Ecto neural progenitor cell (in vitro differentiated cells): ENCODE measurements at regions not wholly inside any gene's neighbourhood (a gene's known extent, or its start where the extent isn't known, plus 50 kb on each side); places are given as distances from the start of the nearest gene placed in this dataset.

Experiments used
- DNase-seq: peaks from one replicate; pipeline ENCODE4 v3.0.0-alpha.2; 2018; ENCODE audit warnings: low spot score

DNA sequence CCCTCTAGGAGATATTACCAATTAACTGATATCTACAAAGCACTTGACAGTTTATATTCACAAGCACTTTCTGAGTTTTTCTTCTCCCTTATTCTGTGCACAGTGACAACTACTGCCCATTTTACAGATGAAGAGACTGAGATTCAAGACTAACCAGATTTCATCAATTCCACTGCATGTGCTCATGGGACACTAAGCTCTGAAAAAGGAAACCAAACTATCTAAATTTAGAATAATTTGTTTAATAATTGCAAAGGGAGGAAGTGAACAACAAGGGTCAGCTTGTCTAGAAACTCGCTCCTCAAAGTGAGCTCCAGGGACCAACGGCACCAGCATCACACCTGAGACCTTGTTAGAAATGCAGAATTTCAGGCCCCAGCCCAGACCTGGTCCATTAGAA lies 50.8 kb upstream of the MYLIP start:
- no peak for DNase-seq

- DNase-seq, result no peak
Measured at GRCh38 chr6:16069671-16070070, 59.2 kb upstream of the MYLIP start.

DNA sequence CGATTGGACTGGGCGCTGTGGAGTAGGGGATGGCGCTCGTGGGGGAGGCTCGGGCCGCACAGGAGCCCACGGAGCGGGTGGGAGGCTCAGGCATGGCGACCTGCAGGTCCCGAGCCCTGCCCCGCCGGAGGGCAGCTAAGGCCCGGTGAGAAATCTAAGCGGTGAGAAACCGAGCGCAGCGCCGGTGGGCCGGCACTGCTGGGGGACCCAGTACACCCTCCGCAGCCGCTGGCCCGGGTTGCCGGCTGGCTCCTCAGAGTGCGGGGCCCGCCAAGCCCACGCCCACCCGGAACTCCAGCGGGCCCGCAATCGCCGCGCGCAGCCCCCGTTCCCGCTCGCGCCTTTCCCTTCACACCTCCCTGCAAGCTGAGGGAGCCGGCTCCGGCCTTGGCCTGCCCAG lies 59.7 kb upstream of the MYLIP start:
- DNase-seq, result no peak

- no peak for DNase-seq
Measured at GRCh38 chr6:16067568-16067967, 61.3 kb upstream of the MYLIP start.

GRCh38 chr6:16064671-16065072 lies 64.2 kb upstream of the MYLIP start:
- DNase-seq, result no peak

DNA sequence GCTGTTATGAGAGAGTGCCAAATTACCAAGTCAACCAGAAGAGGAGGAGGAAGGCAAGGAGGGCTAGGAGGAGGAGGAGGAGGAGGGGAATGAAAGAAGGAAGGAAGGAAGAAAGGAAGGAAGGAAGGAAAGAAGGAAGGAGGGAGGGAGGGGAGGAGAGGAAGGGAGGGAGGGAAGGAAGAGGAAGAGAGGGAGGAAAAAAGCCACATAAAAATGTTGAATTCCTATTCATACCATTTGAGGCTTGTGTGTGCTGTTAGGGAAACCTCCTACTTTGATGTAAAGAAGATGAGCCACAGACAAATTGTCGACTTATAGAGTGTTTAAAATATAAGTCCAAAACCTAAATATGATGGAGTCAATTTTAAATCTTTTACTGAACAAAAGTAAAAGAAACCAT lies 65.3 kb upstream of the MYLIP start:
- no peak for DNase-seq

- no peak for DNase-seq
Measured at GRCh38 chr6:16061818-16062217, 67.1 kb upstream of the MYLIP start.

DNA sequence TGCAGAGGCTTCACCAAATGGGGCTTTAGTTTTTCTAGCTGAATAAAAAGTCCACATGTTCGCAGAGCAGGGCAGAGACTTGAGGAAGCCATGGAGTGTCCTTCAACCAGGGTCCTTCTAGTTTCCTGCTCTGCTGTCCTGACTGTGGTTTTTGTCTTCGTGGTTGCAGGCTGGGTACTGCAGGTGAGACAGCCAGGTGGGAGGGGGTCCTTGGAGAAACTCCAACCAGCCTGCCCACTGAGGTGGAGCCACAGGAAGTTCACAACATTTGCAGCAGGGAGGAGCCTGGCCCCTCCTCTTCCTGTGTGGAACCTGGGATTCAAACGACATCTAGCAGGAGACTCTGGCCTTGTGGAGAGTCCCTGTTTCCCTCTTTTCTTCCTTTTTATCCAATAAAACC lies 68.8 kb upstream of the MYLIP start:
- no peak for DNase-seq

GRCh38 chr6:16059496-16059895 lies 69.4 kb upstream of the MYLIP start:
- DNase-seq, result no peak

DNA sequence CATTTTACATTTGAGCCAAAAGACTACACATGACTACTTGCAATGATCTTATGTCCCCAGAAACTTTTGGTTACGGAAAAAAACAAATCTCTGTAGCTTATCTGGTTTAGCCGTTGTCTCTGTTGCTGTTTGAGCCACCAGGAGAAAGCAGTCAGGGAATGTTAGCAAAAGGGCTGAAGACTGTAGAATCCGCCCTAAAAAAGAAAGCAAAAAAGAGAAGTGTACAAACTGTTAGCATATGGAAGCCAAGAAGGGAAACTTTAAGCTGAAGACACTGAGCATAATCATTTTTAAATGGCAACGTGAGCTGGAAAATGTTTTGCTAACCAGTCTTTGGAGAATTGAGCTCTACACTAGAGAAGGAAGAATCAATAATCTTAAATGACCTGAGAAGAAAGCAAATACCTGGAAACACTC lies 69.9 kb upstream of the MYLIP start:
- no peak for DNase-seq

GRCh38 chr6:16058201-16058928 lies 70.5 kb upstream of the MYLIP start:
- no peak for DNase-seq

DNA sequence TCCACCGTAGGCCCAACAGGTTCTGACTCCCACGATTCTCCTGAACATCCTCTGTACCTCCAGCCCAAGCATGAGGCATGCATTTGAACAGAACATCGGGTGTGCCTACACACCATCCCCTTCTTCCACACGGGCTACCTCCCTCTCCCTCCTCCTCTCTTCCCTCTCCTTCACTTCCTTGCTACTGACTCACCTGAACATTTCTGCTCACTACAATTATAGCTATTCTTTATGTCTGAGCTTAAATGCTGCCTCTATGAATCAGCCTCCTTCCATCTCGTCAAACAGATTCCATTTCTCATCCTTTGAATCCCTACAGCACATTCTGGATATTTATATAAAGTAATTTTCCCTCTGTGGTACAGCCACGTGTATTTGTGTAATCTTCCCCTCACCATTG lies 71.4 kb upstream of the MYLIP start:
- DNase-seq, result no peak

DNA sequence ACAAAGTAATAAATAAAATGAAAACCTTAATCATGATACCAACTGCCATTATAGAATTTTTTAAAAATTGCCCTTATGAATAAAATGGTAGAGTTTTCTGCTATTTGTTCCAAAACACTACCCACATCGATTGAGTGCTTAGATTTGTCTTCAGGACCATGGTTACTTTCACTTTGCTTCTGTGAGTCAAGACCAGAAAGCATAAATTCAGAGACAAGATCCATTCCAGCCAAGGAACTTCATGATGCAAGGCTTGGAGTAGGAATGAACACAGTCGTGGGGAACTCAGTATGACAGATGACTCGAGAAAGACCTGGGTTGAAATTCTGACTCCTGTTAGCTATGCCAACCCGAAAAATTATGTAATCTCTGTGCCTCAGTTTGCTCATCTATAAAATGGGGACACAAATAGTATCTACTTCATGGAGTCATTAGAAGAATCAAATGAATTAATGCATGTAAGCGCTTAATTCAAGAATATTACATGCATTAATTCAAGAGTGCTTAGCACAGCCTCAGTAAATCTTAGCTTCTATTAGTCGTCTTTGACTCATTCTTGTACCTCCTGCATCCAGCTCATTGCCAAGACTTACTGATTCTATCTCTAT lies 72.5 kb upstream of the MYLIP start:
- DNase-seq, result no peak

- no peak for DNase-seq
Measured at GRCh38 chr6:16055852-16056251, 73.0 kb upstream of the MYLIP start.

GRCh38 chr6:16049168-16049567 lies 79.7 kb upstream of the MYLIP start:
- no peak for DNase-seq

DNA sequence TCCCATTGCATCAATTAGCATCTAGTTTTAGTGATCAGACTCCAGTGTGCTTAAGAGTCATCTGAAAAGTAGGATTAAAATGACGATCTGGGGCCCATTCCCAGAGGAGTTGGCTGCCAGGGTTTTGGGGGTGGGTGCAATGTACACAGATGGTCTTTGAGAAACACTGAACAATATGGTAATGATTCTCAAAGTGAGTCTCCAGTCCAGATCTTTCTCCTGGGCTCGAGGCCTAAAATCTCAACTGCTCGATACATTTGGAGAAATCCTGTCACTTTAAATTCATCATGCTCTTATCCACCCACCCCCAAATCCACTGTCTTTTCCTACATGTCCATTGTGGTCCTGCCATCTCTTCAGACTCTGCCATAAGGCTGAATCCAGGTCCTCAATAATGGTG lies 80.7 kb upstream of the MYLIP start:
- DNase-seq, result no peak

DNA sequence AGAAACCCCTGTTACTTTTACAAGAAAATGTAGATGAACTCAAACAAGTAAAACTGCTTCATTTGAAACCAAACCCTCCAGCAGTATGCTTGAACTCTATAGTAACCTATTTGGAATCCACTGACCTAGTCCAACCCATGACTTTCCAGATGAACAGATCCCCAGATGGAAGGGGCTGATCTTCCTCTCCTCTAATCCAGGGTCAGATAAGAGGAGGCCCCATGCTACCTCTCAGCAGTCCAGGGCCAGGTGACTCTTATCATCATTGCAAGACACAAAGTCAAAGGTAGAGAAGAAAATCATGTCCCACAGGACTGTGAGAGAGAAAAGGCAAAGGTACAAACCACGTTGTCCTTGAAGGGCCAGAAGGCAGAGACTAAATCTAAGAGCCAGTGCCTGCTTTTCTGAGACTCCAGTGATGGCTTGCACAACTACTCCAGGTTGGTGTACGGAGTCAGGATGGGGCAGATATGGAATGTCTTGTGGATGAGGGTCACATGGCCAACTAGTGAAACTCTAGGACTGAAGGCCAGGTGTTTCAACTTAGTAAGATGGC lies 81.4 kb upstream of the MYLIP start:
- no peak for DNase-seq

GRCh38 chr6:16045238-16045637 lies 83.6 kb upstream of the MYLIP start:
- DNase-seq, result no peak

DNA sequence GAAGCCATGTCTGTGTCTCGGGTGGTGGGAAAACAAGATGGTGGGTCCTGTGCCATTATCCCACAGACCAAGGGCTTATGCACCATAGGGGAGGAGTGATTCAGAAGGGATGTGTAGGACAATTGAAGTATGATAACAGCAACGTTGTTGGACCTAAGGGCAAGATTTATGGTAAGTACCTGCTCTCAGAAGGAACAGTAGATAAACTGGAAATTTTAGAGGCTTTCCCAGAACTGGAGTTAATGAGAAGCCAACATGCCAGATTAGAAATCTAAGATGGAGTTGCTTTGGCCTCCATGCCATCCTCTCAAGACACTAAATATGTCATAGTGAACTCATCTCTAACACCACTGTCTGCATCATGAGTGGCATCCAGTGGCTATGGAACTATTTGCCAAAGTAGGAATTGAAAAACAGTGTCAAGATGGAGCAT lies 84.7 kb upstream of the MYLIP start:
- no peak for DNase-seq

- no peak for DNase-seq
Measured at GRCh38 chr6:16043171-16044135, 85.4 kb upstream of the MYLIP start.

DNA sequence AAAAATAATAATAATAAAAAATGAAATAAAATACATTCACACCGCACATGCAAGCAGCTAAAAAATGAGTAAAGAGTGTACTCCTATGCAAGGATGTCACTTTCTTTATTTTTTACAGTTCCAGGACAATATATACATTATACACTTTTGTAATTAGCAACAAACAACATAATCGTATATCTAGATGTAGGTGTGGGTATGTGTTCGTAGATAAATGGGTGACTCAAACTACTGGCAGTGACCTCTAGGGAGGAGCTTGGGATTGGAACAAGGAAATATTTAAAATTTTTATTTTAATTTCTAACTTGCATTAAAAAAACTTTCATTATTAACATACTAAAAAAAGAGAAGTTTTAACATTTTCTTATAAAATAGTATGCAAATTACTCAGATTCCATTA lies 86.1 kb upstream of the MYLIP start:
- DNase-seq, result no peak

- no peak for DNase-seq
Measured at GRCh38 chr6:16041327-16041726, 87.6 kb upstream of the MYLIP start.

DNA sequence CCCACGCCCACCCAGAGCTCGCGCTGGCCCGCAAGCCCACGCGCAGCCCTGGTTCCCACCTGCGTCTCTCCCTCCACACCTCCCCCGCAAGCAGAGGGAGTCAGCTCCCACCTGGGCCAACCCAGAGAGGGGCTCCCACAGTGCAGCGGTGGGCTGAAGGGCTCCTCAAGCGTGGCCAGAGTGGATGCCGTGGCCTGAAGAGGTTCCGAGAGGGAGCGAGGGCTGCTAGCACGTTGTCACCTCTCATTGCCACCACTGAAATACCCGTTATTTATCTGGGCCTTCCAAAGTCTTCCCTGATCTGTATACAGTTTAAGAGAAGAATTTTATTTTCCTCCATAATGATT lies 88.3 kb upstream of the MYLIP start:
- no peak for DNase-seq
